CD1c-positive myeloid dendritic cell (primary cell): ENCODE measurements at regions not wholly inside any gene's neighbourhood (a gene's known extent, or its start where the extent isn't known, plus 50 kb on each side); places are given as distances from the start of the nearest gene placed in this dataset.

Experiments
- DNase-seq: peaks from one replicate; pipeline ENCODE4 v3.0.0-alpha.2; 2016; ENCODE audit errors: extremely low spot score

- DNase-seq: no peak
Measured at GRCh38 chr3:193847402-193847801, 254.4 kb downstream of the OPA1 start.

GRCh38 chr3:193848547-193848946 is 255.5 kb downstream of the OPA1 start:
- no peak for DNase-seq

GRCh38 chr3:193850084-193850619 is 257.1 kb downstream of the OPA1 start:
- no peak for DNase-seq

GRCh38 chr3:193851428-193851847 is 258.4 kb downstream of the OPA1 start:
- no peak for DNase-seq

- DNase-seq: no peak
Measured at GRCh38 chr3:193851941-193852674, 259.1 kb downstream of the OPA1 start.

GRCh38 chr3:193852901-193853300 is 259.9 kb downstream of the OPA1 start:
- DNase-seq: no peak

- peak; percentile 32 for DNase-seq
Measured at GRCh38 chr3:193853511-193854219, 260.7 kb downstream of the OPA1 start.

- DNase-seq: no peak
Measured at GRCh38 chr3:193857996-193858395, 265.0 kb downstream of the OPA1 start.

GRCh38 chr3:193859195-193859594 is 266.2 kb downstream of the OPA1 start:
- DNase-seq: no peak

GRCh38 chr3:193861012-193861411 is 268.0 kb downstream of the OPA1 start:
- no peak for DNase-seq

GRCh38 chr3:193862843-193863242 is 269.8 kb downstream of the OPA1 start:
- DNase-seq: no peak

GRCh38 chr3:193863657-193864357 is 270.8 kb downstream of the OPA1 start:
- DNase-seq: no peak

GRCh38 chr3:193865339-193865738 is 270.6 kb upstream of the HES1 start:
- DNase-seq: peak; percentile 62

- no peak for DNase-seq
Measured at GRCh38 chr3:193865896-193866480, 270.0 kb upstream of the HES1 start.

- no peak for DNase-seq
Measured at GRCh38 chr3:193868590-193868989, 267.4 kb upstream of the HES1 start.

GRCh38 chr3:193869221-193870201 is 266.4 kb upstream of the HES1 start:
- DNase-seq: peak; percentile 31

GRCh38 chr3:193870376-193871219 is 265.4 kb upstream of the HES1 start:
- DNase-seq: no peak

- DNase-seq: no peak
Measured at GRCh38 chr3:193871220-193871485, 264.8 kb upstream of the HES1 start.

GRCh38 chr3:193872265-193872753 is 263.6 kb upstream of the HES1 start:
- DNase-seq: no peak
